Mesodermal cell (in vitro differentiated cells): ENCODE measurements at regions not wholly inside any gene's neighbourhood (a gene's known extent, or its start where the extent isn't known, plus 50 kb on each side); places are given as distances from the start of the nearest gene placed in this dataset.
"Not testable (repeated sequence)": the region's sequence is repeated elsewhere in the genome, so short reads cannot be mapped to it uniquely, and the experiment has no call there.

Experiments used
- H3K27ac ChIP-seq: 2 replicates; pipeline ENCODE4 v1.7.0; 2013; ENCODE audit warnings: mild to moderate bottlenecking, low read depth, low read length, moderate library complexity; ENCODE audit not compliant: severe bottlenecking
- H3K36me3 ChIP-seq: 2 replicates; pipeline ENCODE4 v1.7.1; 2013; ENCODE audit warnings: mild to moderate bottlenecking, low read length, moderate library complexity; ENCODE audit not compliant: control insufficient read depth, insufficient read depth
- H3K4me1 ChIP-seq: one replicate; pipeline ENCODE4 v1.7.1; 2013; ENCODE audit warnings: mild to moderate bottlenecking, low read length; ENCODE audit not compliant: insufficient read depth, control insufficient read depth, poor library complexity, severe bottlenecking
- H3K4me3 ChIP-seq: 2 replicates; pipeline ENCODE4 v1.7.0; 2013; ENCODE audit warnings: low read length, control low read depth, mild to moderate bottlenecking; ENCODE audit not compliant: insufficient read depth, poor library complexity, severe bottlenecking; ENCODE audit errors: extremely low read depth
- H3K9me3 ChIP-seq: 2 replicates; pipeline ENCODE4 v1.7.1; 2013; ENCODE audit warnings: mild to moderate bottlenecking, low read length, moderate library complexity; ENCODE audit not compliant: control insufficient read depth
- WGBS, 2 experiments: methylation state at CpG; one replicate each; pipeline ENCODE4 v1.1.5; 2013; ENCODE audit warnings: missing lambda C conversion rate in 2 of 2; ENCODE audit not compliant: insufficient coverage in 2 of 2; 5-methylcytosine and 5-hydroxymethylcytosine counted together

GRCh38 chr16:10296956-10297340 lies 88.9 kb upstream of the ATF7IP2 start:
- Histone ChIP-seq H3K4me1 (no peaks in the 10 kb centered on the region), H3K4me3 (no peak overlapping the region), H3K9me3 (peaks cover 8% of the 10 kb centered on the region), H3K27ac (no peak overlapping the region), H3K36me3 (no peaks in the 10 kb centered on the region)
- WGBS, 2 experiments, result 90 to 93% methylated on average over 6 to 7 of the region's 7 CpGs

- H3K27ac ChIP-seq, result no peak overlapping the region
Observed at GRCh38 chr16:10297341-10298006, 88.4 kb upstream of the ATF7IP2 start.

GRCh38 chr16:10300905-10301304 lies 85.0 kb upstream of the ATF7IP2 start:
- H3K27ac ChIP-seq, result no peak overlapping the region
- H3K9me3 ChIP-seq, result peaks cover 4% of the 10 kb centered on the region
- H3K4me1 ChIP-seq, result no peaks in the 10 kb centered on the region
- WGBS, 2 experiments, result no CpG with 5 or more reads among the region's 3 CpGs
- no peaks in the 10 kb centered on the region for H3K36me3 ChIP-seq
- H3K4me3 ChIP-seq, result no peak overlapping the region

More at GRCh38 chr16:10297341-10298006, 88.4 kb upstream of the ATF7IP2 start:
- Histone ChIP-seq H3K4me1 (no peaks in the 10 kb centered on the region), H3K36me3 (no peaks in the 10 kb centered on the region), H3K9me3 (peaks cover 5% of the 10 kb centered on the region), H3K4me3 (no peak overlapping the region)
- WGBS, 2 experiments, result 92 to 95% methylated on average over 7 to 8 of the region's 13 CpGs

- H3K4me3 ChIP-seq, H3K27ac ChIP-seq, H3K36me3 ChIP-seq, H3K4me1 ChIP-seq, H3K9me3 ChIP-seq: not testable (repeated sequence)
- 97% methylated on average over 4 of the region's 6 CpGs; no CpG with 5 or more reads in 1 of the 2 experiments for WGBS, 2 experiments
Observed at GRCh38 chr16:10301547-10301946, 84.3 kb upstream of the ATF7IP2 start.

GRCh38 chr16:10305912-10306311 lies 79.9 kb upstream of the ATF7IP2 start:
- H3K27ac ChIP-seq, result no peak overlapping the region
- H3K4me1 ChIP-seq, result no peaks in the 10 kb centered on the region
- no peaks in the 10 kb centered on the region for H3K9me3 ChIP-seq
- H3K4me3 ChIP-seq, result no peak overlapping the region
- H3K36me3 ChIP-seq, result no peaks in the 10 kb centered on the region
- 83 to 88% methylated on average over 1 to 2 of the region's 4 CpGs for WGBS, 2 experiments

GRCh38 chr16:10308305-10309193 lies 77.3 kb upstream of the ATF7IP2 start:
- Histone ChIP-seq H3K36me3 (no peaks in the 10 kb centered on the region), H3K9me3 (no peaks in the 10 kb centered on the region), H3K27ac (no peak overlapping the region), H3K4me1 (no peaks in the 10 kb centered on the region), H3K4me3 (no peak overlapping the region)
- 87 to 89% methylated on average over 8 to 10 of the region's 15 CpGs for WGBS, 2 experiments

GRCh38 chr16:10309271-10309932 lies 76.5 kb upstream of the ATF7IP2 start:
- Histone ChIP-seq H3K9me3 (no peaks in the 10 kb centered on the region), H3K4me3 (no peak overlapping the region), H3K27ac (no peak overlapping the region), H3K36me3 (no peaks in the 10 kb centered on the region), H3K4me1 (no peaks in the 10 kb centered on the region)
- WGBS, 2 experiments, result 93 to 98% methylated on average over 11 of the region's 11 CpGs

- whole genome bisulfite sequencing, 2 experiments, result 86 to 92% methylated on average over 5 of the region's 5 CpGs
- Histone ChIP-seq H3K4me1 (no peaks in the 10 kb centered on the region), H3K27ac (no peak overlapping the region), H3K4me3 (no peak overlapping the region), H3K9me3 (no peaks in the 10 kb centered on the region), H3K36me3 (no peaks in the 10 kb centered on the region)
Observed at GRCh38 chr16:10312008-10312407, 73.9 kb upstream of the ATF7IP2 start.

GRCh38 chr16:10312784-10313724 lies 72.8 kb upstream of the ATF7IP2 start:
- Histone ChIP-seq H3K36me3 (no peaks in the 10 kb centered on the region), H3K4me1 (no peaks in the 10 kb centered on the region), H3K9me3 (no peaks in the 10 kb centered on the region), H3K27ac (no peak overlapping the region), H3K4me3 (no peak overlapping the region)
- 91 to 95% methylated on average over 2 to 4 of the region's 7 CpGs for WGBS, 2 experiments

- WGBS, 2 experiments, result no CpG with 5 or more reads among the region's 4 CpGs
- Histone ChIP-seq H3K4me3 (no peak overlapping the region), H3K4me1 (no peaks in the 10 kb centered on the region), H3K27ac (no peak overlapping the region), H3K9me3 (no peaks in the 10 kb centered on the region), H3K36me3 (no peaks in the 10 kb centered on the region)
Observed at GRCh38 chr16:10314317-10314716, 71.5 kb upstream of the ATF7IP2 start.
